MM.1S (cell line): ENCODE measurements at regions not wholly inside any gene's neighbourhood (a gene's known extent, or its start where the extent isn't known, plus 50 kb on each side); places are given as distances from the start of the nearest gene placed in this dataset.

ENCODE experiments used
- CTCF ChIP-seq: fragments of 300-600 bp; sonication (generic); IDR thresholded peaks from 2 replicates; pipeline ENCODE4 v1.5.1; 2016; ENCODE audit warnings: antibody characterized with exemption, low read length, mixed read lengths
- EZH2 ChIP-seq: fragments of 300-600 bp; sonication (generic); optimal IDR thresholded peaks from 2 replicates; pipeline ENCODE3; 2017; ENCODE audit warnings: low read depth, mild to moderate bottlenecking, antibody characterized with exemption, low read length, mixed read lengths
- EZH2phosphoT487 ChIP-seq: fragments of 300-600 bp; sonication (generic); IDR thresholded peaks from 2 replicates; pipeline ENCODE4 v1.6.1; 2018; ENCODE audit warnings: antibody characterized with exemption, low read length

GRCh38 chr1:47557066-47557465, 119.2 kb downstream of the FOXD2 start:
- TF ChIP-seq CTCF: no peak
- TF ChIP-seq EZH2: no peak
- TF ChIP-seq EZH2phosphoT487: no peak
